IMR-90 (cell line): ENCODE measurements at regions not wholly inside any gene's neighbourhood (a gene's known extent, or its start where the extent isn't known, plus 50 kb on each side); places are given as distances from the start of the nearest gene placed in this dataset.

Source experiments
- ATAC-seq: fragments of 200-7000 bp; cut with Tn5 transposase; 2 replicates; pipeline ENCODE4 v1.9.1; 2020; ENCODE audit warnings: low read depth, mild to moderate bottlenecking, moderate library complexity
- BruUV-seq: library from RNA; stranded (reverse); fragments of 400-500 nt; replicated peaks from 2 replicates; lab custom pipeline; 2021; lab: Mats Ljungman, UMichigan
- CTCF ChIA-PET: fragments of 300-600 bp; formaldehyde crosslinking; extraction: SDS; loops from one replicate; lab custom pipeline; 2021; ENCODE audit warnings: antibody characterized with exemption; lab: Yijun Ruan, JAX
- POLR2A ChIA-PET: fragments of 300-600 bp; sonication (Branson Sonifier 250); formaldehyde crosslinking; loops from one replicate; lab custom pipeline; 2022; ENCODE audit warnings: antibody characterized with exemption; ENCODE audit not compliant: unreplicated experiment; lab: Charles Lee
- DNase-seq: peaks from one replicate; pipeline ENCODE4 v3.0.0; 2013
- H2AFZ ChIP-seq: replicated peaks from 2 replicates; pipeline ENCODE3; 2013; ENCODE audit warnings: low read length, mild to moderate bottlenecking; ENCODE audit not compliant: poor library complexity
- H2AK5ac ChIP-seq: 2 replicates; pipeline ENCODE4 v1.6.1; 2013; ENCODE audit warnings: low read depth, low read length, inconsistent platforms
- H2AK9ac ChIP-seq: replicated peaks from 2 replicates; pipeline ENCODE3; 2013; ENCODE audit warnings: mild to moderate bottlenecking, low read depth, low read length, moderate library complexity; ENCODE audit not compliant: poor library complexity
- H2BK120ac ChIP-seq: 2 replicates; pipeline ENCODE4 v1.6.1; 2013; ENCODE audit warnings: low read depth, low read length, inconsistent platforms
- H2BK15ac ChIP-seq: 3 replicates; pipeline ENCODE4 v1.6.1; 2013; ENCODE audit warnings: low read depth, low read length, inconsistent platforms
- H2BK20ac ChIP-seq: 2 replicates; pipeline ENCODE4 v1.6.1; 2013; ENCODE audit warnings: low read depth, mild to moderate bottlenecking, inconsistent platforms, low read length, moderate library complexity
- H2BK5ac ChIP-seq: 2 replicates; pipeline ENCODE4 v1.6.1; 2013; ENCODE audit warnings: mild to moderate bottlenecking, low read depth, low read length, inconsistent platforms; ENCODE audit not compliant: poor library complexity, severe bottlenecking
- H3K14ac ChIP-seq: replicated peaks from 2 replicates; pipeline ENCODE4 v1.6.1; 2013; ENCODE audit warnings: low read depth, low read length, inconsistent platforms
- H3K18ac ChIP-seq: 2 replicates; pipeline ENCODE4 v1.6.1; 2013; ENCODE audit warnings: low read depth, low read length, control low read depth
- H3K23ac ChIP-seq: 2 replicates; pipeline ENCODE4 v1.6.1; 2013; ENCODE audit warnings: low read depth, low read length, inconsistent platforms
- H3K27ac ChIP-seq: 2 replicates; pipeline ENCODE4 v1.5.1; 2013; ENCODE audit warnings: mild to moderate bottlenecking, control low read depth, low read length; ENCODE audit not compliant: insufficient read depth
- H3K27me3 ChIP-seq: 2 replicates; pipeline ENCODE4 v1.6.1; 2013; ENCODE audit warnings: low read length; ENCODE audit not compliant: control insufficient read depth, insufficient read depth
- H3K36me3 ChIP-seq: 2 replicates; pipeline ENCODE4 v1.6.1; 2013; ENCODE audit warnings: low read length, mixed read lengths; ENCODE audit not compliant: control insufficient read depth, insufficient read depth
- H3K4ac ChIP-seq: 2 replicates; pipeline ENCODE4 v1.6.1; 2013; ENCODE audit warnings: low read depth, low read length, inconsistent platforms
- H3K4me1 ChIP-seq: 2 replicates; pipeline ENCODE4 v1.6.1; 2013; ENCODE audit warnings: low read length, mixed read lengths; ENCODE audit not compliant: control insufficient read depth, insufficient read depth
- H3K4me2 ChIP-seq: 2 replicates; pipeline ENCODE4 v1.6.1; 2013; ENCODE audit warnings: low read depth, mild to moderate bottlenecking, control low read depth, low read length, moderate library complexity
- H3K4me3 ChIP-seq: 2 replicates; pipeline ENCODE4 v1.5.1; 2013; ENCODE audit warnings: low read depth, mild to moderate bottlenecking, control low read depth, low read length, moderate library complexity; ENCODE audit not compliant: insufficient read depth
- H3K56ac ChIP-seq: 2 replicates; pipeline ENCODE4 v1.6.1; 2013; ENCODE audit warnings: low read length, inconsistent platforms; ENCODE audit not compliant: insufficient read depth; ENCODE audit errors: extremely low read depth
- H3K79me1 ChIP-seq, 2 experiments: 2 replicates each; pipeline ENCODE4 v1.6.1; 2013; ENCODE audit warnings: low read length in 2 of 2, inconsistent platforms in 1 of 2, low read depth in 1 of 2
- H3K9ac ChIP-seq: 2 replicates; pipeline ENCODE4 v1.6.1; 2013; ENCODE audit warnings: low read depth, low read length, control low read depth
- H3K9me1 ChIP-seq: 2 replicates; pipeline ENCODE4 v1.6.1; 2013; ENCODE audit warnings: low read length, inconsistent platforms; ENCODE audit not compliant: insufficient read depth
- H3K9me3 ChIP-seq: 2 replicates; pipeline ENCODE4 v1.6.1; 2013; ENCODE audit warnings: low read length; ENCODE audit not compliant: control insufficient read depth, insufficient read depth
- H4K20me1 ChIP-seq: 2 replicates; pipeline ENCODE4 v1.6.1; 2013; ENCODE audit warnings: low read length, inconsistent platforms; ENCODE audit not compliant: insufficient read depth
- H4K5ac ChIP-seq: 2 replicates; pipeline ENCODE4 v1.6.1; 2013; ENCODE audit warnings: mild to moderate bottlenecking, low read depth, low read length, control low read depth
- H4K8ac ChIP-seq, 2 experiments: 2 replicates each; pipeline ENCODE4 v1.6.1; 2013; ENCODE audit warnings: low read depth in 2 of 2, low read length in 2 of 2, control low read depth in 1 of 2, inconsistent platforms in 1 of 2
- H4K91ac ChIP-seq: 2 replicates; pipeline ENCODE4 v1.6.1; 2013; ENCODE audit warnings: low read depth, low read length, inconsistent platforms; ENCODE audit not compliant: insufficient read depth
- BHLHE40 ChIP-seq: fragments of 150-350 bp; IDR thresholded peaks from 2 replicates; pipeline ENCODE4 v1.6.1; 2016; ENCODE audit warnings: mild to moderate bottlenecking, low read depth, low read length
- CEBPB ChIP-seq: IDR thresholded peaks from 2 replicates; pipeline ENCODE4 v1.6.1; 2012; ENCODE audit warnings: low read depth, low read length, improper control_type of control experiment
- CHD1 ChIP-seq: IDR thresholded peaks from 2 replicates; pipeline ENCODE4 v1.6.1; 2012; ENCODE audit warnings: low read depth, low read length, improper control_type of control experiment
- CTCF ChIP-seq: conservative IDR thresholded peaks from 2 replicates; pipeline ENCODE4 v1.5.1; 2012; ENCODE audit warnings: mild to moderate bottlenecking, low read depth, low read length, improper control_type of control experiment
- ELK1 ChIP-seq: fragments of 150-350 bp; IDR thresholded peaks from 2 replicates; pipeline ENCODE4 v1.6.1; 2016; ENCODE audit warnings: low read depth, mild to moderate bottlenecking, low read length, moderate library complexity, borderline replicate concordance
- MAFK ChIP-seq: IDR thresholded peaks from 2 replicates; pipeline ENCODE4 v1.6.1; 2012; ENCODE audit warnings: low read depth, low read length, improper control_type of control experiment
- MAZ ChIP-seq: IDR thresholded peaks from 2 replicates; pipeline ENCODE4 v1.6.1; 2012; ENCODE audit warnings: low read depth, mild to moderate bottlenecking, low read length, improper control_type of control experiment, moderate library complexity, borderline replicate concordance
- MXI1 ChIP-seq: IDR thresholded peaks from 2 replicates; pipeline ENCODE4 v1.6.1; 2012; ENCODE audit warnings: low read depth, mild to moderate bottlenecking, low read length, moderate library complexity, borderline replicate concordance
- NFE2L2 ChIP-seq: fragments of 150-350 bp; IDR thresholded peaks from 2 replicates; pipeline ENCODE4 v1.6.1; 2016; ENCODE audit warnings: low read depth, mild to moderate bottlenecking, low read length
- POLR2A ChIP-seq: IDR thresholded peaks from 2 replicates; pipeline ENCODE4 v1.6.1; 2012; ENCODE audit warnings: mild to moderate bottlenecking, low read depth, low read length
- RAD21 ChIP-seq: IDR thresholded peaks from 2 replicates; pipeline ENCODE4 v1.6.1; 2012; ENCODE audit warnings: low read length, improper control_type of control experiment
- RCOR1 ChIP-seq: IDR thresholded peaks from 2 replicates; pipeline ENCODE4 v1.6.1; 2012; ENCODE audit warnings: mild to moderate bottlenecking, low read length, improper control_type of control experiment; ENCODE audit not compliant: insufficient replicate concordance
- SMC3 ChIP-seq: fragments of 150-350 bp; IDR thresholded peaks from 2 replicates; pipeline ENCODE4 v1.6.1; 2016; ENCODE audit warnings: low read depth, mild to moderate bottlenecking, antibody characterized with exemption, low read length, moderate library complexity
- USF2 ChIP-seq: fragments of 150-350 bp; IDR thresholded peaks from 2 replicates; pipeline ENCODE4 v1.6.1; 2017; ENCODE audit warnings: mild to moderate bottlenecking, antibody characterized with exemption, low read length, low read depth
- WGBS, 2 experiments: methylation state at CpG; one replicate each; pipeline versions ENCODE4 v1.1.5 to v1.1.7; 2013; ENCODE audit warnings: missing lambda C conversion rate in 2 of 2; ENCODE audit not compliant: insufficient read length in 1 of 2; ENCODE audit errors: extremely low coverage in 2 of 2; 5-methylcytosine and 5-hydroxymethylcytosine counted together
- dilution Hi-C: fragments of 300-500 bp; cut with HindIII; formaldehyde crosslinking; loops from one replicate; pipeline ENCODE4 v1.14.3; 2018; ENCODE audit warnings: low sequenced_read_pairs; ENCODE audit not compliant: unreplicated experiment
- in situ Hi-C: fragments of 300-500 bp; cut with MboI; formaldehyde crosslinking; loops from 3 replicates; pipeline ENCODE4 v1.14.3; 2019; ENCODE audit warnings: low sequenced_read_pairs, inconsistent platforms, mixed read lengths
- intact Hi-C: fragments of 100-400 bp; cut with micrococcal nuclease; formaldehyde crosslinking; loops from 2 replicates; pipeline ENCODE4 v1.10.0; 2022

- no peak overlapping the region for H2AK9ac ChIP-seq
- no peak for ATAC-seq
- TF ChIP-seq USF2 (no peak), CEBPB (no peak), ELK1 (no peak), RCOR1 (no peak), MAFK (no peak), MXI1 (no peak), POLR2A (no peak), RAD21 (no peak), BHLHE40 (no peak), SMC3 (no peak), CTCF (no peak), NFE2L2 (no peak), MAZ (no peak), CHD1 (no peak)
- H3K56ac ChIP-seq = no peak overlapping the region
- H3K36me3 ChIP-seq = no peaks in the 10 kb centered on the region
- H3K9me3 ChIP-seq = peaks cover 5% of the 10 kb centered on the region
- no peaks in the 10 kb centered on the region for H3K79me1 ChIP-seq
- H3K4me2 ChIP-seq = no peak overlapping the region
- no peak overlapping the region for H3K4ac ChIP-seq
- intact Hi-C loops = no loop called here
- no TSS peak for BruUV-seq
- ChIA-PET CTCF (interaction anchor here (1.2 kb wide), 1 partner anchor 9 kb away, joined by 3 read pairs; no protein-coding TSS in a partner anchor), POLR2A (no interaction called here)
- H2BK5ac ChIP-seq = no peak overlapping the region
- H2AK5ac ChIP-seq = no peak overlapping the region
- no peaks in the 10 kb centered on the region for H4K20me1 ChIP-seq
- H2AFZ ChIP-seq = no peak overlapping the region
- no peak overlapping the region for H4K8ac ChIP-seq
- H3K4me3 ChIP-seq = no peak overlapping the region
- no peaks in the 10 kb centered on the region for H3K9me1 ChIP-seq
- H3K23ac ChIP-seq = no peak overlapping the region
- H3K9ac ChIP-seq = no peak overlapping the region
- in situ Hi-C loops = no loop called here
- dilution Hi-C loops = no loop called here
- no peaks in the 10 kb centered on the region for H3K4me1 ChIP-seq
- H4K91ac ChIP-seq = no peak overlapping the region
- H3K27ac ChIP-seq = no peak overlapping the region
- H3K27me3 ChIP-seq = no peaks in the 10 kb centered on the region
- no peak overlapping the region for H2BK120ac ChIP-seq
- no peak for DNase-seq
- no peak overlapping the region for H3K18ac ChIP-seq
- no peak overlapping the region for H4K5ac ChIP-seq
- no peak overlapping the region for H2BK20ac ChIP-seq
- no peak overlapping the region for H2BK15ac ChIP-seq
- no CpG with 5 or more reads among the region's 3 CpGs for WGBS, 2 experiments
- H3K14ac ChIP-seq = no peak overlapping the region
Observed at GRCh38 chr14:39673734-39674133, 241.5 kb upstream of the FBXO33 start.
